PC-9 (cell line): ENCODE measurements at regions not wholly inside any gene's neighbourhood (a gene's known extent, or its start where the extent isn't known, plus 50 kb on each side); places are given as distances from the start of the nearest gene placed in this dataset.

Experiments
- BruUV-seq: library from RNA; stranded (reverse); fragments of 400-500 nt; replicated peaks from 2 replicates; lab custom pipeline; 2021; lab: Mats Ljungman, UMichigan
- CTCF ChIA-PET: fragments of 300-600 bp; sonication (Branson Sonifier 250); formaldehyde crosslinking; loops from one replicate; lab custom pipeline; 2022; ENCODE audit warnings: antibody characterized with exemption; lab: Charles Lee
- POLR2A ChIA-PET: fragments of 300-600 bp; sonication (Branson Sonifier 250); formaldehyde crosslinking; loops from one replicate; lab custom pipeline; 2022; ENCODE audit warnings: antibody characterized with exemption; ENCODE audit not compliant: unreplicated experiment; lab: Charles Lee
- DNase-seq, 2 experiments: peaks; one replicate each; pipeline versions ENCODE4 v3.0.0 to v3.0.0-alpha.2; 2015 to 2022; ENCODE audit warnings: mixed read lengths in 1 of 2
- H2AFZ ChIP-seq: fragments of 200-600 bp; sonication (generic); 2 replicates; pipeline ENCODE4 v1.8.1; 2017; ENCODE audit warnings: antibody characterized with exemption
- H3F3A ChIP-seq: fragments of 200-600 bp; sonication (generic); 2 replicates; pipeline ENCODE4 v1.8.1; 2017; ENCODE audit warnings: antibody characterized with exemption, mild to moderate bottlenecking, low read depth; ENCODE audit not compliant: insufficient read depth
- H3K27ac ChIP-seq: fragments of 200-600 bp; sonication (generic); 2 replicates; pipeline ENCODE4 v1.6.1; 2016; ENCODE audit warnings: mixed run types
- H3K27me3 ChIP-seq: fragments of 200-600 bp; sonication (generic); 2 replicates; pipeline ENCODE4 v1.6.1; 2016; ENCODE audit warnings: low read depth, mixed run types; ENCODE audit not compliant: insufficient read depth
- H3K36me3 ChIP-seq: fragments of 200-600 bp; sonication (generic); 2 replicates; pipeline ENCODE4 v1.6.1; 2016; ENCODE audit warnings: low read depth, mixed run types
- H3K4me1 ChIP-seq: fragments of 200-600 bp; sonication (generic); replicated peaks from 2 replicates; pipeline ENCODE4 v1.6.1; 2016; ENCODE audit warnings: mixed run types; ENCODE audit not compliant: insufficient read depth
- H3K4me2 ChIP-seq: fragments of 200-600 bp; sonication (generic); 2 replicates; pipeline ENCODE4 v1.6.1; 2017; ENCODE audit warnings: mixed run types
- H3K4me3 ChIP-seq: fragments of 200-600 bp; sonication (generic); 2 replicates; pipeline ENCODE4 v1.6.1; 2016; ENCODE audit warnings: mixed run types
- H3K79me2 ChIP-seq: fragments of 200-600 bp; sonication (generic); 2 replicates; pipeline ENCODE4 v1.6.1; 2017; ENCODE audit warnings: low read depth, mixed run types
- H3K9me2 ChIP-seq: fragments of 200-600 bp; sonication (generic); 2 replicates; pipeline ENCODE4 v1.8.1; 2017; ENCODE audit warnings: mild to moderate bottlenecking; ENCODE audit not compliant: insufficient read depth
- H3K9me3 ChIP-seq: fragments of 200-600 bp; sonication (generic); 2 replicates; pipeline ENCODE4 v1.8.1; 2016; ENCODE audit warnings: low read depth; ENCODE audit not compliant: insufficient read depth
- H4K20me1 ChIP-seq: fragments of 200-600 bp; sonication (generic); 2 replicates; pipeline ENCODE4 v1.8.1; 2017; ENCODE audit not compliant: insufficient read depth
- CTCF ChIP-seq: fragments of 200-600 bp; sonication (generic); conservative IDR thresholded peaks from 2 replicates; pipeline ENCODE4 v1.6.1; 2017; ENCODE audit warnings: mixed run types, antibody characterized with exemption, mild to moderate bottlenecking, moderate library complexity
- EZH2 ChIP-seq: fragments of 200-600 bp; sonication (generic); IDR thresholded peaks from 2 replicates; pipeline ENCODE4 v1.8.0; 2017; ENCODE audit warnings: antibody characterized with exemption, low read depth
- intact Hi-C: fragments of 100-400 bp; cut with micrococcal nuclease; formaldehyde crosslinking; loops from one replicate; pipeline ENCODE4 v1.10.0; 2022; ENCODE audit not compliant: unreplicated experiment

GRCh38 chr2:161090411-161090810 is 69.8 kb upstream of the TANK start:
- Histone ChIP-seq H4K20me1 (no peaks in the 10 kb centered on the region), H3K4me3 (no peak overlapping the region), H3K27ac (no peak overlapping the region), H3K9me2 (no peaks in the 10 kb centered on the region), H3K36me3 (no peaks in the 10 kb centered on the region), H3F3A (no peaks in the 10 kb centered on the region), H2AFZ (no peak overlapping the region), H3K4me1 (no peaks in the 10 kb centered on the region), H3K27me3 (no peaks in the 10 kb centered on the region), H3K4me2 (no peak overlapping the region), H3K79me2 (no peaks in the 10 kb centered on the region), H3K9me3 (no peaks in the 10 kb centered on the region)
- BruUV-seq = no TSS peak
- TF ChIP-seq CTCF (no peak), EZH2 (no peak)
- ChIA-PET POLR2A (no interaction called here), CTCF (no interaction called here)
- DNase-seq = no peak
- intact Hi-C loops = no loop called here

GRCh38 chr2:161095314-161095713 is 64.9 kb upstream of the TANK start:
- POLR2A ChIA-PET = no interaction called here
- H3K27ac ChIP-seq = no peak overlapping the region
- no peak overlapping the region for H2AFZ ChIP-seq
- H3K9me3 ChIP-seq = no peaks in the 10 kb centered on the region
- no peaks in the 10 kb centered on the region for H3F3A ChIP-seq
- no peaks in the 10 kb centered on the region for H3K4me1 ChIP-seq
- no peak for DNase-seq
- CTCF ChIA-PET = no interaction called here
- H3K79me2 ChIP-seq = no peaks in the 10 kb centered on the region
- H3K9me2 ChIP-seq = no peaks in the 10 kb centered on the region
- intact Hi-C loops = no loop called here
- no TSS peak for BruUV-seq
- no peak overlapping the region for H3K4me3 ChIP-seq
- TF ChIP-seq EZH2 (no peak), CTCF (no peak)
- H4K20me1 ChIP-seq = no peaks in the 10 kb centered on the region
- no peaks in the 10 kb centered on the region for H3K27me3 ChIP-seq
- H3K36me3 ChIP-seq = no peaks in the 10 kb centered on the region
- no peak overlapping the region for H3K4me2 ChIP-seq

GRCh38 chr2:161096336-161096735 is 63.9 kb upstream of the TANK start:
- Histone ChIP-seq H2AFZ (no peak overlapping the region), H3K9me3 (no peaks in the 10 kb centered on the region), H3K4me3 (no peak overlapping the region), H3K4me1 (no peaks in the 10 kb centered on the region), H3K79me2 (no peaks in the 10 kb centered on the region), H3K36me3 (no peaks in the 10 kb centered on the region), H3K27ac (no peak overlapping the region), H3F3A (no peaks in the 10 kb centered on the region), H3K4me2 (no peak overlapping the region), H3K27me3 (no peaks in the 10 kb centered on the region), H3K9me2 (no peaks in the 10 kb centered on the region), H4K20me1 (no peaks in the 10 kb centered on the region)
- no peak for DNase-seq
- BruUV-seq = no TSS peak
- POLR2A ChIA-PET = no interaction called here
- no peak for TF ChIP-seq CTCF
- TF ChIP-seq EZH2 = no peak
- CTCF ChIA-PET = no interaction called here
- intact Hi-C loops = no loop called here
